Stimulated activated CD8-positive, alpha-beta memory T cell treated with anti-CD3 and anti-CD28 coated beads, Interleukin-12 subunit alpha, Interleukin-12 subunit beta, amount 100 ng/mL, for 1 hour (primary cell): ENCODE measurements at regions not wholly inside any gene's neighbourhood (a gene's known extent, or its start where the extent isn't known, plus 50 kb on each side); places are given as distances from the start of the nearest gene placed in this dataset.
"Not testable (repeated sequence)": the region's sequence is repeated elsewhere in the genome, so short reads cannot be mapped to it uniquely, and the experiment has no call there.

ENCODE experiments used
- DNase-seq: peaks from one replicate; pipeline ENCODE4 v3.0.0-alpha.2; 2020; ENCODE audit warnings: low read depth

DNA sequence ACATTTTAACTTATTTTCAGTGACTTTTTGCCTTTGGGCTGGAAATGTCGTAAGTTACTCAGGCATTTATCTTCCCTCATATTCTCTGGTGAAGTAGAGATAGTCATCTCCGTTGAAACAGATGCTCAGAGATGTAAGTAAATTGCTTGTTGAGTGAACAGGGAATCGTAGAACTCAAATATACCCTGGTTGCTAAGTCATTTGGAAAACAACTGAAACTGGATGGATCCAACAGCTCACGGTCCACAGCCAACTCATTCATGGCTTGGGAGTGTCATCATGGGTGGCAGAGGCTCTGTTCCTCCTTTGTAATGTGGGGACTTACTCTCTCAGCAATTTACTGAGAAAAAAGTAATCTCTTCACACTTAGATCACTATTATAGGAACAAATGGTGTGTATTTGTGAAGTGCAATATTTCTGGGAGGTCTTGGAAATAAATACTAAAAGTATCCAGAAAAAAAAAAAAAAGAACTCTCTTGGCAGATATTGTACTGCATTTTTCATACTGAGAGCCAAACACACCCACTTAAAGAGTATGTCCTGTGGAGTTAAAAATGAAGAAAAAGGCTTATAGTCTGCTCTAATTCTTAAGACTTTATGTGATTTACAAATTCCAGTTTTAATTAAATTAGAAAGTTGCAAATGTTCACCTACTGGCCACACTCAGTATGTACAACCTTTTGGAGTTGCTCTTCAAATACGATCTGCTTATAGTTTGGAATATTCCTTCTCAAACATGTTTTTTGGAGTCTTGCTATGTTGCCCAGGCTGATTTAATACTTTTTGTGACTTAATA is 107.4 kb downstream of the LEPR start:
- DNase-seq: no peak

- no peak for DNase-seq
These were observed 111.6 kb downstream of the LEPR start for GRCh38 chr1:65531972-65532570.

GRCh38 chr1:65535981-65536380 is 115.5 kb downstream of the LEPR start:
- no peak for DNase-seq

- no peak for DNase-seq
These were observed 117.6 kb downstream of the LEPR start for GRCh38 chr1:65538086-65538485.

DNA sequence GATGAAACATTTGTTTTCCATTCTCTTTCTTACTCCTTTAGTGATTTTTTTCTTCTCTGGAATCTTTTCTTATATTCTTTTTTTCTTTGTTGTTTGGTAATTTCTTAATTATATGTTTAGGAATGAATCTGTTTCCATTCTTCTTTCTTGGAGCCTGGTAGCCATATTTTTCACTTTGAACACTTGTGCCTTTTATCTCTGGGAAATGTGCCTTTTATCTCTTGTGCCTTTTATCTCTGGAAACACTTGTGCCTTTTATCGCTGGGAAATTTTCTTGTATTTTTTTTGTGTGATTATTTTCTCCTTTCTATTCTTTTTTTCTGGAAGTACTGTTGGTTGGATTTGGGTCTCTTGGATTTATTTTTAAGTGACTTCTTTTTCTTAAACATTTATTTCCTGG is 118.2 kb downstream of the LEPR start:
- DNase-seq: no peak

DNA sequence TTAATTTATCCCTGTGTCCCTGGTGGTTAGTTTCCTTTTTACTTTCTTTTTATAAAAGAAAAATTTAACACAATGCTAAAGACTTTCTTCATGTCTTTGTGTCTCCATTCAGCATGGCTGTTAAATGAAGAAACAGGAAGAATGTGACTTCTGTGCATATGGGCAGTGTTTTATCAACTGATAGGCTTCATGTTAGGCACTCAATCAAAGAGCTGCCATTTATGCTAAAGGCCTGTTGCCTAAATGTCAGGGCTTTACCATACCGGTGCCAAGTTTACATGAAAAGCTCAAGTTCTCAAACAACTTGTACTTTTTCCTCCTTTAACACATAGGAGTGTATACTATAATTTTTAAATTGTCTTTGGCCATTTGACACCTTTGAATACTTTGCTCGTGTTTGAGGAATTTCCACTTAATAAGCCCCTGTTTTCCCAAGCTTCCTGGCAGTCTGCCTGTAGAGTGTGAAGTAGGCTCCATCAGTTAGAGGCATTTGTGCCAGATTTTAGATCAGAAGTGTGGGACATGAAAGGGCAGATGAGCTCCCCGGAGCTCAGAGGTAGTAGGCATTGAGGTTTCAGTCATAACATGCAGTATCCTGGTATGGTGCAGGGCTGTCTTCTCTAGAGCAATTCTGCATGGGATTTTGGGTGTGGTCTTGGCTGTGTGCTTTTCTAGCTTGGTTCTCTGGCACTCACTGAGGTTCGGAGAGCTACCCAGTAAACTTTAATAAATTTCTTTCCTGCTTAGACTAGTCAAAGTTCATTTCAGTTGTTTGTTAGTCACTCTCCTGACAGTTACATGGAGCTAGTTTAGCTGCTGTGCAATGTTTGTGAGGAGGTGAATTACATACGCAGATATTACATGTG is 119.0 kb downstream of the LEPR start:
- no peak for DNase-seq

GRCh38 chr1:65541161-65541560 is 120.7 kb downstream of the LEPR start:
- no peak for DNase-seq

DNA sequence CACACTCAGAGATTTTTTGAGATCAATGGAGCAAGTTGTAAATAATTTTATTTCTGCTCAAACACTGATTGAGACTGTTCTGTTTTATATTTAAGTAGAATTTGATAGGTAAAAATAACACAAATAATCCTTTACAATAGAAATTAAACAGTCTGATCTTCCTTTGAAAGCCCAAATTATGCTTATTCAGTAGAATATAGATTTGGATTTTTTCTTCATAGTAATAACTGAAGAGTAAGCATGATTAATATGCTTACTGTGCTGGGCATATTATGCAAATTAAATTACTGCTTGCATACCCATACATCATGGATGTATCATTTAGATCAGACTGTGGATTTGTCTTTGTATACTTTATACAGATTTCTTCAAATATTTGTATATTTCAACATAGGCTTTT is 121.4 kb downstream of the LEPR start:
- no peak for DNase-seq

GRCh38 chr1:65542592-65542991 is 122.1 kb downstream of the LEPR start:
- DNase-seq: not testable (repeated sequence)

DNA sequence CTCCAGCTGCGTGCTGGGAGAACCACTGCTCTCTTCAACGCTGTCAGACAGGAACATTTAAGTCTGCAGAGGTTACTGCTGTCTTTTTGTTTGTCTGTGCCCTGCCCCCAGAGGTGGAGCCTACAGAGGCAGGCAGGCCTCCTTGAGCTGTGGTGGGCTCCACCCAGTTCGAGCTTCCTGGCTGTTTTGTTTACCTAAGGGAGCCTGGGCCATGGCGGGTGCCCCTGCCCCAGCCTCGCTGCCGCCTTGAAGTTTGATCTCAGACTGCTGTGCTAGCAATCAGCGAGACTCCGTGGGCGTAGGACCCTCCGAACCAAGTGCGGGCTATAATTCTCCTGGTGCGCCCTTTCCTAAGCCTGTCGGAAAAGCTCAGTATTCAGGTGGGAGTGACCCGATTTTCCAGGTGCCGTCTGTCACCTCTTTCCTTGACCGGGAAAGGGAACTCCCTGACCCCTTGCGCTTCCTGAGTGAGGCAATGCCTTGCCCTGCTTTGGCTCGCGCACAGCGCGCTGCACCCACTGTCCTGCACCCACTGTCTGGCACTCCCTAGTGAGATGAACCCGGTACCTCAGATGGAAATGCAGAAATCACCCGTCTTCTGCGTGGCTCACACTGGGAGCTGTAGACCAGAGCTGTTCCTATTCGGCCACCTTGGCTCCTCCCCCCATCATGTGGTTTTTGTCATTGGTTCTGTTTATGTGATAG is 130.0 kb downstream of the LEPR start:
- DNase-seq: not testable (repeated sequence)

DNA sequence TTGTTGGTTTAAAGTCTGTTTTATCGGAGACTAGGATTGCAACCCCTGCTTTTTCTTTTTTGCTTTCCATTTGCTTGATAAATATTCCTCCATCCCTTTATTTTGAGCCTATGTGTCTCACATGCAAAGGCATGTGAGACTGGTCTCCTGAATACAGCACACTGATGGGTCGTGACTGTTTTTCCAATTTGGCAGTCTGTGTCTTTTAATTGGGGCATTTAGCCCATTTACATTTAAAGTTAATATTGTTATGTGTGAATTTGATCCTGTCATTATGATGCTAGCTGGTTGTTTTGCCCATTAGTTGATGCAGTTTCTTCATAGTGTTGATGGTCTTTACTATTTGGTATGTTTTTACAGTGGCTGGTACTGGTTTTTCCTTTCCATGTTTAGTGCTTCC is 132.0 kb downstream of the LEPR start:
- DNase-seq: not testable (repeated sequence)

- not testable (repeated sequence) for DNase-seq
These were observed 133.8 kb downstream of the LEPR start for GRCh38 chr1:65554086-65554764.

- no peak for DNase-seq
These were observed 134.4 kb downstream of the LEPR start for GRCh38 chr1:65554829-65555228.

DNA sequence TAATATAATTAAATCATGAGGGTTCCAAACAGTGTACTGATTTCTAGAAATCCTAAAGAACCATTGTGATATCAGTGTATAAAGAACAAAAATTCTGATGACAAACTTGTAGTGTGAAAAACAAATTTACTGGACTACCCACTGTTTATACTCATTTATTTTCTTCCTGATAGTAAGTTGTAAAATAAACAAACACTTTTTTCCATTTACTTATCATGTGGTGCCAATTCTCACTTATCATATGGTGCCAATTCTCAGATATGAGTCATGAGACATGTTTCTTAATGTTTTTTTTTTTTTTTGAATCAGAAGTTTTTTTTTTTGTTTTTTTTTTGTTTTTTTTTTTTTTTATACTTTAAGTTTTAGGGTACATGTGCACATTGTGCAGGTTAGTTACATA is 137.7 kb downstream of the LEPR start:
- no peak for DNase-seq

DNA sequence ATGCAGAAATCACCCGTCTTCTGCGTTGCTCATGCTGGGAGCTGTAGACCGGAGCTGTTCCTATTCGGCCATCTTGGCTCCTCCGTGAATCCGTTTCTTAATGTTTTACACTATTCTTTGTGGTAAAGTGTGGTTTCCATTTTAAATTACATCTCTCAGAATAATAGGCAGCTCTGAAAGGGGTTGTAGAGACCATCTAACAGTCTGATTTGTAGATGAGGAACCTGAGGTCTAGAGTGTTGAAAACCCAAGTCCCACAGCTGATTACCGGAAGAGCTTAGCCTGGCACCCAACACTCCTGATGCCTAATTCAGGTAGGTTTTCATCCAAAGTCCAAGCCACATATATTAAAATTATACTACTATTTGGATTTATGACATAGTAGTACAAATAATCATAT is 144.0 kb downstream of the LEPR start:
- DNase-seq: no peak

DNA sequence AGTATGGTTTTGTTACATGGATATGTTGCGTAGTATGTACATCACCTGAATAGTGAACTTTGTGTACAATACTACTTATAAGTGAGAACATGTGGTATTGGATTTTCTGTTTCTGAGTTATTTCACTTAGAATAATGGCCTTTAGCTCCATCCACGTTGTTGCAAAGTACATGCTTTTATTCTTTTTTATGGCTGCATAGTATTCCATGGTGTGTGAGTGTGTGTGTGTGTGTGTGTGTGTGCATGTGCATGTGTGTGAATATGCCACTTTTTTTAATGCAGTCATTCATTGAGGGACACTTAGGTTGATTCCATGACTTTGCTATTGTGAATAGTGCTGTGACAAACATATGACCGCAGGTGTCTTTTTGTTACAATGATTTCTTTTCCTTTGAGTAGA is 147.8 kb downstream of the LEPR start:
- no peak for DNase-seq

DNA sequence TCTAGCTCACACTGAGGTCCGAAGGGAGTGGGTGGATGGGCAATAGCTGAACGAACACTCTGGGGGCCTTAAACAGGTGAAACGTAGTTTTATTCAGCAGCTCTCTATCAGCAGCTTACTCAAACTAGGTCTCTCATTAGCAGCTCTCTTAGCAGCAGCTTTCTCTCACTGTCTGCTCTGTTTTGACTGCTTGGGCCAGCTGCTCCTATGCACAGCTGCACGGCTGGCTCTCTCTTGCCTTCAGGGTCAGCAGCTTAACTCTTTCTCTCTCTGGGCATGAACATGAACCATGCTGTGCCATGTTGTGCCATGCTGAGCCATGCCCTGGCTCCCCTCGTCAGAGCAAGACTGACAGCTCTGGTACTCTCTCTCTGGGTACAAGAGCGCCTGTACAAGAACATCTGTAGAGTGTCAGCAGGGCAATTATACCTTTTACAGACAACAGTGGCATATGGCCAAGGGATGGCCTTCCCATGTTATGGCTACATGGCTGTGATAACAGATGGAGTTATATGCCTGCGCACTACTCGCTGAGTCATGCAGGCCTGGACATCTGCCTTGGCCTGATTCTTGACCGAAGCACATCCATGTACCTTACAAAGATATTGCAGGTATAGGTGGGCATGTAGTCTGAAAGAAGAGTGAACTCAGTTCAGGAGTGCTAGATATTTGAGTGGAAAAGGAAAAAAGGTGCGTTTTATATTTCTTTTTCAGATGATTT is 152.4 kb downstream of the LEPR start:
- DNase-seq: no peak

DNA sequence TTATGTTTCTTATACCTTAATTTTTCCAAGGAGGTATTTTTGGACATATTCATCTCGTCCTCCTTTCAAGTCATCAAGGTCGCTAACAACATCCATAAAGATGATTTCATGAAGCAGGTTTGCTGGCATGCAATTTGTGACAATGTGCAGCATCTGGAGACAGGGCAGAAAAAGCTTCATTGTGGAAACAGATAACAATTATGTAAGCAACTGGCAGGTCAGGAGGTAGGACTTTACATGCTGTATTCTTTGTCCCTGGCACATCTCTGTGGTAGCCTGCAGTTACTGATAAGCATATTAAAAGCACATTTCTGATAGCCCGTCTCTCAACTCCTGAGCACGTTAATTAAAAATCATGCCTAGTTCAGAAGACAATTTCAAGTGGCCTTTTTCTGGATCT is 156.8 kb downstream of the LEPR start:
- DNase-seq: no peak

DNA sequence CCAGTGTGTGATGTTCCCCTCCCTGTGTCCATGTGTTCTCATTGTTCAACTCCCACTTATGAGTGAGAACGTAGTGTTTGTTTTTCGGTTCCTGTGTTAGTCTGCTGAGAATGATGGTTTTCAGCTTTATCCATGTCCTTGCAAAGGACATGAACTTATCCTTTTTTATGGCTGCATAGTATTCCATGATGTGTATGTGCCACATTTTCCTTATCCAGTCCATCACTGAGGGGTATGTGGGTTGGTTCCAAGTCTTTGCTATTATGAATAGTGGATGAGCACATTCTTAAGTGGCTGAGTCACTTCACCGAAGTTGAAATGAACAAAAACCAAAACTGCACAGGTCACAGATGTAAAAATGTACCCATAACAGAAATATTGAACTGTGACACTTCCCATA is 157.5 kb downstream of the LEPR start:
- DNase-seq: not testable (repeated sequence)

- DNase-seq: no peak
These were observed 160.7 kb downstream of the LEPR start for GRCh38 chr1:65581119-65581518.

DNA sequence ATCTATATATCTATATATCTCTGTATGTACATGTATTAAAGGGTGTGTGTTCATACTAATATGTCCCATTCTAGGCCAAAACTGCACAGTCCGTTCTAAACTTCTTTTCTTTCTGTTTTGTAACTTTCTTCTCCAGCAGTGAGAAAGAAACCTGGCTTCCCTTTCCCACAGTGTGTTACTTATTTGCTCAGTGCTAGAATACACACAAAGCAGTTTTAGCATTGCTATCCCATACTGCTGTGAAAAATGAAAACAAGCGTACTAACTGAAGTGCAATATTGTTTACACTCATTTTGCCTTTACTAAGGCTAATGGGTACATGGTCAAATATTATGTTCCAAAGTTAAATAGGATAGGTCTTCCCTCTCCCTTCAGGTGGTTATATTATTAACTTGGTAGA is 163.9 kb downstream of the LEPR start:
- DNase-seq: no peak
